HG03558 (cell line): ENCODE measurements at regions not wholly inside any gene's neighbourhood (a gene's known extent, or its start where the extent isn't known, plus 50 kb on each side); places are given as distances from the start of the nearest gene placed in this dataset.

Experiments
- ATAC-seq: cut with Tn5 transposase; IDR thresholded peaks from one replicate; pipeline ENCODE4 v1.9.1; 2021; ENCODE audit warnings: moderate number of reproducible peaks; ENCODE audit not compliant: unreplicated experiment; ENCODE audit errors: extremely low read depth

GRCh38 chr16:80150978-80151721, 389.6 kb upstream of the DYNLRB2 start:
- no peak for ATAC-seq

DNA sequence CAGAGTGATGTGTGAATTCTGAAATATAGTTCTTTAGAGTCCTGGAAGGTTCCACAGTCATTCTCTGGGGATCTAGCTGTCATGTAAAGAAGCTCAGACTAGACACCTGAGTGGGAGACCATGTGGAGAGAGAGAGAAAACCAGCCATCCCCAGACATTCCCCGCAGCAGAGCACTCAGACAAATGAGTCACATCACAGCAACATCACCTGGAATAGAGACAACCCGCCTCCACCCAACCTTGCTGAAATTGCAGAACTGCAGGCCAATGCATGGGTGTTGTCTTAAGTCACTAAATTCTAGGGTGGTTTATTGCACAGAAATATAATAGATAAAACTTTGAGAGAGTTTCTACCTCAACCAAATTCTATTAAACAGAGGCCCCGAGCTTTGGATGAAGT, 392.0 kb upstream of the DYNLRB2 start:
- no peak for ATAC-seq

DNA sequence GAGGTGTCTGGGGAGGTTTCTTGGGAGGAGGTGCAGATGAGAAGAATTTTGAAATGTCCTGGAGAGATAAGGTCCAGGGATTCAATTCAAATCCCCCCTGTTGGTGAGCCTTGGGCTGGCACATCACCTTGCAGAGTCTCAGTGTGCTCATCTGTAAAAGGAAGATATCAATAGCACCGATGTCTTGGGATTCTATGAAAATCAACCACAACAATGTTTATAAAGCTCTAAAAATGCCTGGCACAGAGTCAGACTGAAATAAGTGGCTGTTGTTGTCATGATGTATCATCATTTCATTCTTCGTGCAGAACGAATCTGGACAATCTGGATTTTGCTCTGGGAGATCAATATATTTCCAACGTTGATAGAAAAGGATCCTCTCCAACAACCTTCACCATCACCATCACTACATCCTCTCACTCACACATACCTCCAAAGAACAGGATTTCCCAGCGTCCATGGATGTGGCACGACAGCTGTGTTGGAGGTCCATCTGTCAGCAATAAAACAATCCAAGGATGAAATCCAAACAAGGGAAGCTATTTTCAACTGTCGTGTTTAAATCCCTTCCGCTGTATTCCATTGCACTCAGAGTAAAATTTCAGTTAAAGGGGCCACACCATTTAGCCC, 393.7 kb upstream of the DYNLRB2 start:
- no peak for ATAC-seq

GRCh38 chr16:80144191-80144590, 396.6 kb upstream of the DYNLRB2 start:
- ATAC-seq = peak; percentile 99

- no peak for ATAC-seq
Measured at GRCh38 chr16:80142940-80143339, 397.9 kb upstream of the DYNLRB2 start.

GRCh38 chr16:80142281-80142680, 398.5 kb upstream of the DYNLRB2 start:
- ATAC-seq = no peak

DNA sequence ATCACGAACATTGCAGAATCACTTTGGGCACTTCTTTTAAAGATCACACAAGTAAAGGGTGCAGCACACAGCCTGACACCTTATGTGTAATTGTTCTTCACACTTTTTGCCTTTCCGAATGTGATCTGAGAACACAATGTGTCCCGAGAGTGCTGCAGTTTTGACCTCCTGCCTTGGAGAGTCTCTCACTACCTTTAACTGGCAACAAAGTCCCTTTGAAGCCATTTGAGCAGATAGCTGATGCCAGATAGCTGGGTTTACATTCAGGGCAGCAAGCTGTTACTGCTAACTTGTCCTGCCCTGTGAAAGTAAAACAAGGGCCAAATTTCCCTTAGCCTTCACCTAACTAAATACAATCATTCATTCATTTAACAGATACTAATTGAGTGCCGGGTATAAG, 411.0 kb upstream of the DYNLRB2 start:
- no peak for ATAC-seq

- no peak for ATAC-seq
Measured at GRCh38 chr16:80125677-80126076, 415.1 kb upstream of the DYNLRB2 start.

GRCh38 chr16:80123189-80123588, 417.6 kb upstream of the DYNLRB2 start:
- no peak for ATAC-seq

- no peak for ATAC-seq
Measured at GRCh38 chr16:80122115-80122514, 418.7 kb upstream of the DYNLRB2 start.

DNA sequence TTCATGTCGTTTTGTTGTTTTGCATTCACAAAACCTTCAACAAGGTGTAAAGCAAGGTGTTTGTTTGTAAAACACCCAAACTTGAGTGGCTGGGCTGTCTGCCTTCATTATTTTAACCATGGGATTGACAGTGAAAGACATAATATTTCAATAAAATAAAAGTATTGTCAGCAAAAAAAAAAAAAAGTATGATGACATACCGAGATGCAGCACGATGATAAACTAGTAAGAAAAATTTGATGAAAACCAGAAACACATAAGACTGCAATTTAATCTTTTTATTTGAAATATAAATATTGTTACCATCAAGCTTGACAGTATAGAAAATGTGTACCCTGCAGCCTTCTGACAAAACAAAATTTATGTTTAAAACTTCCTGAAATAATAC, 419.3 kb upstream of the DYNLRB2 start:
- no peak for ATAC-seq

DNA sequence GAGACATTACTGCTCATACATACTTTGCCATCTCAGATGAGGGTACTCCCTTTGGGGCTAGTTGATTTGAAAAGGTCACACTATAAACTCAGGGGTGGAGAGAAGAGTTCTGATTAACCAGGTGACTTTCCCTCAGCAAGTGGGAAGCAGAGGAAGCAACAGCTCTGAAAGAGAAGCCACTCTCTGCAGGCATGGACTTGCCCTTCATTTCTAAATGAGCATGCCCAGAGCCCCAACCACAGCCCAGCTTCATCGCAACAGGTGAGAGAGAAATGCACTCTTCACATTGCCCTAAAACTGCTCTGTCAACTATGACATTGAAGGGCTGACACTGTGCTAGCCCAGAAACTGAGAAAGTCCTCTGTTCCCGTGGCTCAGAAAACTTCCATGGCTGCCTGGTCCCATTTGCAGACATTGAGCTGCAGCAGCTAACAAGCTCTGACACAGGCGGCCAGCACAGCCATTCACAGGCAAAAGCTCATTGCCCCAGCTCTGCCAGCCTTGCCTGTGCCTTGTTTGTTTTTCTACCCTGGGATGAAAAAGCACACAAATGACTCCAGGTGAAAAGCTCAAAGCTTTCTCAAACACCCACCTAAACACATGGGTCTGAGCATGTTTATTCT, 419.8 kb upstream of the DYNLRB2 start:
- ATAC-seq = no peak

DNA sequence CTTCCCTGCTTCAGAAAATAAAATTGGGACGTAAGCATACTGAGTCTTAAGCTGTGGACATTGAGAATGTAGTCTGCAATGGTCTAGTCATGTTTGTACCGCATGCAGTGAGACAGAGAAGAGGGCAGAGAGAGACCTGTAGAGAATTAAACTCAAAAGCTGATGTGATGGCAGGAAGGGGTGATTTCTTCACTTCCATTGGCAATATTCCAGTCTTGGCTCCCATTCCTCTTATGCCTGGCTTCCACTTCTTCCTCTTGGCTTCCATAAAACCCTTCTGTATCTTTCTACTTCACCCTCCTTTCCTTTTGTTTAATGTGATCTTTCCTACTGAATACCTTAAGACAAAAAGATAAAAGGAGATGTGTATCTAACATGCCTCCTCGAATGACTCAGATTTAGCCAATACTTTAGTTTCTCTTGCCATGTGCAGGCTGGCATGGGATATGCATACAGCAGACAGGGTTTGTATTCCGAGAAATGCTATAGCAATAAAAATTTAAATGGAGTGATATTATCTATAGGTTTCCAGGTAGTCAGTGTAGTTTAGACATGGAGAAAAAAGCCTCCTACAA, 423.1 kb upstream of the DYNLRB2 start:
- no peak for ATAC-seq

DNA sequence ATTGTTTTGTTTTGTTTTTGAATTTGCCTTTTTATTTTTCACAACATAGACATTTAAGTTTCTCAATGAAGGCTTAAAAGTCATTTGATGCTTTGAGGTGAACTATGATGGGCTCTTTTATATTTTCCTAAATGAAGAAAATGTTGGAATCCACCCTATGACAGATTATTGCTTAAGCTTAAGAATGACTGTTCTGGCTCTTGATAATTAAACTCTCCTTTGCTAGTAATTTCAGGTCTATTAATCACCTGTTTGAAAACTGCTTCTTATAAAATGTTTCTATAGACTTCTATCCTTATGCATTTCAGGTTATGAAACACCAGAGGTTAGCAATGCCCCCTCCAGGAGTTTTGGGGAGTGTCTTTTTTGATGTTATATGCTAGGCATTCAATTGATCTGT, 424.1 kb upstream of the DYNLRB2 start:
- no peak for ATAC-seq

DNA sequence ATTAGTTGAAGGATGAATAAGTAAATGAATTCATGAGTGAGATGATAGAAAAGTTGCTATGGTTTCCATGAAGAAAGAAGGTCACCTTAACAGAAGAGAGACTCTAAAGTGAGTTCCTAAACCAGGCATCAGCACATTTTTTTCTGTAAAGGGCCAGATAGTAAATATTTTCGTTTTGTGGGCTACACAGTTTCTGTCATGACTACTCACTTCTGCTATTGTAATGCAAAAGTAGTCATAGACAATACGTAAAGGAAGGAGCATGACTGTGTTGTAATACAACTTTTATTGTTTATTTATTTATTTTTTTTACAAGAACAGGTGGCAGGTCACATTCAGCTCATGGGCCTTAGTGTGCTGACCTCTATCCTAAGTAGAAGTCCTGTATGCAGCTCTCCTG, 426.1 kb upstream of the DYNLRB2 start:
- no peak for ATAC-seq

- no peak for ATAC-seq
Measured at GRCh38 chr16:80113873-80114574, 426.8 kb upstream of the DYNLRB2 start.

- no peak for ATAC-seq
Measured at GRCh38 chr16:80109581-80109980, 431.2 kb upstream of the DYNLRB2 start.

GRCh38 chr16:80107900-80108299, 432.9 kb upstream of the DYNLRB2 start:
- no peak for ATAC-seq

DNA sequence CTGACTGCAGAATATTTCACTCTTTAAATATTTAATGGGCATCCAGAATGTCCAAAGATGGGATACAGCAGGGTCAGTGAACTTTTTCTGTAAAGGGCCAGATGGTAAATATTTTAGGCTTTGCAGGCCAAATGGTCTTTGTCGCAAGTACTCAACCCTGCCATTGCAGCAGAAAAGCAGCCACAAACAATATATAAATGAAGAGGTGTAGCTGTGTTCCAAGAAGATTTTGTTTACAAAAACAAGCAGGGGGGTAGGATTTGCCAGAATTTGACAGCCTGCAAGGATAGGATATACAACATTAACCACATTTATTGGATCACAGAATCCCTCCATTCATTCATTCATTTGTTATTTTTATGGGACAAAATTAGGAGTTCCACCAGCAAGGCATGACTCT, 435.0 kb upstream of the DYNLRB2 start:
- no peak for ATAC-seq

DNA sequence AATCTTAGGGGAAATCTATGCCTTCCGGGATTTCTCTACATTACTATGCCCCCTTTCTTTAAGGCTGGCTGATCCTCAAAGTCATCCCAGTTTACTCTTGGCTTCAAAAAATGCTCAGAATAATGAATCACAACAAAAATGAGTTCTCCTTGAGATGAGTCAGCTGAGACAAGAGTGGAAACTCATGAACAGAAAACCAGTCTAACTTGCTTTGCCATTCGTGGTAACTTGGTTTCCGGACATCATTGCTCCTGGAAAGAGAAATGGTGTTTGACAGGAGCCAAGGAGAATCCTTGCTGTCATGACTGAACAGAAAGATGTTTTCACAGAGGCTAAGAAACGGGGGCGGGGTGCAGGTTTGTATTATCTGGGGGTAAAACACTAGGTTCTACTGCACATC, 435.6 kb upstream of the DYNLRB2 start:
- no peak for ATAC-seq

DNA sequence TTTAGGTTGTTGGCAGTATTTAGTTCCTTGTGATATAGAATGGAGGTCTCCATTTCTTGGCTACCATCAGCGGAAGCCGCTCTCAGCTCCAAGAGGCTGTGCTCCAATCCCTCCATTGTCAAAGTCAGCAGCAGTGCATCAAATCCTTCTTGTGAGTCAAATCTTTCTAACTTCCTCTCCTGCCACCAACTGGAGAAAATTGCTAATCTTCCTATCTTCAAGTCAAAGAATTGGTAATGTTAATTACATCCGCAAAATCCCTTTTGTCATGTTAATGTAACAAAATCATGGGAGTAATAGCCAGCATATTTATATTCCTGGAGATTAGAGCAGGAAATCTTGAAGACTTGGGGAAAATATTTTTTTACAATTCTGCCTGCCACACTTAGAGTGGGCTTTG, 436.4 kb upstream of the DYNLRB2 start:
- ATAC-seq = no peak
